ENCODE measurements at regions not wholly inside any gene's neighbourhood (a gene's known extent, or its start where the extent isn't known, plus 50 kb on each side); places are given as distances from the start of the nearest gene placed in this dataset.

DNA sequence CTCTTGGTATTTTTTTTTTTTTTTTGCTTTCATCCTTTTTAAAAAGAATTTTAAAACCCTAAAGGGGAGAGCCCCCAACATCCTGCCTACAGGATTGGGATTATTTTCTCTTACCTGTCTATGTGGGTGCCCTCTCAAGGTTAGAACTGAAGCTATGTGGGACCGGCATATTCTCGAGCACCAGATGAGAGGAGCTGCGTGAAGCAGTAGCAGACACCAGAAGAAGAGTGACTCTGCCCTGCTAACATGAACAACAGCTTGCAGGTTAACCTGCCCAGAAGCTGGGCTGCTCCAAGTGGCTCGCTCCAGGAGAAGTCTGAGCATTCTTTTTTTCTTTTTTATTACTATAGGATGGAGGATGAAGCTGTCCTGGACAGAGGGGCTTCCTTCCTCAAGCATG lies 102.6 kb upstream of the SLC4A4 start:
- TF ChIP-seq CTCF (IDR thresholded peaks at IDR 0.05) (no peak), POLR2A (IDR thresholded peaks at IDR 0.05) (no peak), POLR2AphosphoS5 (IDR thresholded peaks at IDR 0.05) (no peak), EP300 (IDR thresholded peaks at IDR 0.05; ENCODE audit: low read depth) (no peak)
